ENCODE measurements at regions not wholly inside any gene's neighbourhood (a gene's known extent, or its start where the extent isn't known, plus 50 kb on each side); places are given as distances from the start of the nearest gene placed in this dataset.
"Not testable (repeated sequence)": the region's sequence is repeated elsewhere in the genome, so short reads cannot be mapped to it uniquely, and the experiment has no call there.

GRCh38 chr11:10952872-10953271 is 95.0 kb upstream of the ZBED5 start:
- DNase-seq (ENCODE audit: low read depth) = no peak

- not testable (repeated sequence) for DNase-seq (ENCODE audit: low read depth)
These were observed 90.1 kb upstream of the ZBED5 start for GRCh38 chr11:10947935-10948334.

GRCh38 chr11:10946072-10946471 is 88.2 kb upstream of the ZBED5 start:
- DNase-seq (ENCODE audit: low read depth) = no peak

- DNase-seq (ENCODE audit: low read depth) = no peak
These were observed 87.3 kb upstream of the ZBED5 start for GRCh38 chr11:10945196-10945595.

GRCh38 chr11:10943968-10944367 is 86.1 kb upstream of the ZBED5 start:
- DNase-seq (ENCODE audit: low read depth) = no peak

DNA sequence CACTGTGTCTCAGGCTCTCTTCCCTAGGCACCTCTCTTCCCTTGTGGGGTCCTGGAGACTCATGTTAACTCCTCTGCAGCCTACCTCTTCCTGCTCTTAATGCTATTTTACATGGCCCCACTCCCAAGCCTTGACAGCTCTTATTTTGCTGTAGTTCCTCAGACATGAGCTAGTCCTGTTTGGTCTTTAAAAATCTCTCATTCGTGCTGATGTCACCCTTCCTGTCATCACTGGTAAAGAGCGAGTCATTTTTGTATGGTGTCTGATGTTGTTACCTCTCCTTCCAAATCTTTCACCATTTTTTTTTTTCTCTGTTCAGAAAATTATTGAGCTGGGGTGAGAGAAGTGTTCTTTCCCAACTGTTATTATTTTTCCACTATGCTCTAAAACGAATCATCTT is 84.8 kb upstream of the ZBED5 start:
- no peak for DNase-seq (ENCODE audit: low read depth)

DNA sequence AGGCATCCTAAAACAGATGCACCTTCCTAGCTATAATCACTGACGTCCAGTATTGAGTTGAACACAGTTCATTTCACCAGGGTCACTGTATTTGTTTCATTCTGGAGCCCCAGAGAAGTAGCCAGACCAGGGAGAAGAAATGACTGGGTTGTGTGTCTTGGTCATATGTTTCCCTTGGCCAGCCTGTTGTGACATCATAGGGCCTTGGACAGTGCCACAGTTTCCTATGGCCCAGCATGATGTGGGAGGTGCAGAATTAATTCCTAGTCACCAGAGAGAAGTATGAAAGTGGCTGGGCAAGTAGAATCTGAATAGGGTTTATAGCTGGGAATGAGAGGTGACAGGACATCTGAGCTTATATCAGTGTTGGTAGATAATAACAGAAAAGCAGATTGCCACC is 84.0 kb upstream of the ZBED5 start:
- no peak for DNase-seq (ENCODE audit: low read depth)

- no peak for DNase-seq (ENCODE audit: low read depth)
These were observed 83.6 kb upstream of the ZBED5 start for GRCh38 chr11:10941414-10941813.

DNA sequence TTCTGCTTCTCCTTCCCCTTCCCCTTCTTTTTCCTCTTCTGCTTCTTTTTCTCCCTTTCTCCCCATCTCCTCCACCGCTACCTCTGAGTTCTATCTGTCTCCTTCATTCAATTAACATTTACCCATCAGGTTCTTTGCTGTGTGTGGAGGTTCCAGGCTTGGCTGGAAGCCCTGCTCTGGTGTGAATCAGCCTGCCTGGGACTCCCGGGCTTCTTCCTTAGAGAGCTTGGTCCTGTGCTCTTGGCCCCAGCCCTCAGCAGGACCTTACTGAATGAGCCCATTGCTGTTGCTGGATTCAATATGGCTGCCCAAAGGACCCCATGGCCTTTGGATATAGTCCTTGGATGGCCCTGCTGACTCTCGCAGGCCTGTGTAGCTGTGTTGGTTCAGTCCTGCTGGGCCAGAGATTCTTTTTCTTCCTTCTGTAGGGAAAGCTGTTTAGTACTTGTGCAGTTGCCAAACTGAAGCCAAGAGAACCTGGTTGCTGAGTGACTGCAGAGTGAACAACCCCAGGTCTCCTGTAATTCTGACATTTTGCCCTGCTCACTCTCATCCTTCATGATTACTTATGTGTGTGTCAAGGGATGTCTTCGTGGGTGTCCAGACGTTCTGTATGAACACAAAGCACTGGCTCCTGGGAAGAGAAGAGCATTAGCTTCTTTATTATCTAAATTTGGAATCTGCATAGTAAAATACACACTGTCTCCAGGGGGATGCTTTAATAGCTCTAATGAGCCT is 81.0 kb upstream of the ZBED5 start:
- no peak for DNase-seq (ENCODE audit: low read depth)

DNA sequence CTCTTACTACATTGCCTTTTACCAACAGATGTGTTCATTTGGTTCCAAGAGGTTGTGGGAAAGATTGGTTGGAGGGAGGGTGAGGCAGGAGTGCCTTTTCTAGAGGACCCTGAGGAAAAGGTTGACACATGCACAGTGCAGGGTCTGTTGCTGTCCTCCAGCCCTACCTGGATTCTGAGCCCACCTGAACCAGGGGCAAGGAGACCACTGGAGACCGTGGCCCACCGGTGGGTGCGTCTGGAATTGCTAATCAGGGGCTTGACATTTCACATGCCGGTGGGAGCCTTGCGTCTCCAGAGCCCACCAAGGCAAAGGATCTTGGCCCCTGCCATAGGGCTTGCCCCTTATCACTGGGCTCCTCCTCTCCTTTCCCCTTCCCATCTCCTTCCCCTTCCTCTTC is 80.4 kb upstream of the ZBED5 start:
- no peak for DNase-seq (ENCODE audit: low read depth)

DNA sequence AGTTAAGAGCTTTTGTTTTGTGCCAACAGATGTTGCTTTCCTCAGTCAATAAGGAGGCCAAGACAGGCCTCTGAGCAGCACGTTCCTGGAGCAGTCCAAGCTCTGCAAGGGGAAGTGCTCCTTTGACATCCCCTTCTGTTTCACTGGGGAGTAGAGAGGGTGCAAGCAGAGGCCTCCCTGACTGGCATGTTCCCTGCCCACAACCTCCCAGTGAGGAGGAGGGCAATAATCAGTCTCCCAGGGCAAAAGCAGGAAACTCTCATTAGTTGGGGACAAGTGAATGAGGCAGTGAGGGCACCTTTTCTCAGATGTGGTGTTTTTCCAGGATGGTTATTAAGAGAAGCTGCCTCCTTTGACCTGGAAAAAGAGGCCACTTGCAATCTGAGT is 79.5 kb upstream of the ZBED5 start:
- no peak for DNase-seq (ENCODE audit: low read depth)

DNA sequence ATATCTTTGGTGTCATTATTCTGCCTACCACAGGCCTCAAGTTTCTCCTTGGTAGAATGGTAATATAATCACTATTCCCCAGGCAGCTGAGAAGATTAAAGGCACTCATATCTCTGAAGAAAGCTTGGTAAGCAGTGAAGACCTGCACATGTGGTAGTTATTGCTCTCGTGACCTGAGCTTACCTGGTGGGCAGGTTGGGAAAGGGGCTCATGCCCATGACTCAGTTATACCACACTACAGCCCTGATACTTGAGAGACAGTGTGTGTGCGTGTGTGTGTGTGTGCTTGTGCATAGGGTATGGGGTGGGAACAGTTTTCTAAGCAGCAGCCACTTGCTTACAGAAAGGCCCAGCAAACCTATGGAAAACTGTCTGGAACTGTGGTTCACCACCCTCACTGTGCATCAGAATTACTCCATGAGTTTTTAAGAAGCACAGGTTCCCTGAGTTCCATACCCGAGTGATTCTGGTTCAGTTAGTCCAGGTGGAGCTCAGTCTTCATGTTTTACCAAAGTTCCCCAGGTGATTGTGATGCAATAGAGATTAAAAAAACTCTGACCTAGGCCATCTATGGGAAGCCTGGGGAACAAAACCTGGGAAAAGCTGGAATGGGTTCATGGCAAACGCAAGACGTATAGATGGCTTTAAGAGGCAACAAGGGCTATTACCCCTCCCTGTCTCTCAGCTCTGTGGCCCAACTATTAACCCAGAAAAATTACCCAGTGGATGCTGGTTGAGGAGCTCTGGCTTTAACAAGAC is 79.0 kb upstream of the ZBED5 start:
- no peak for DNase-seq (ENCODE audit: low read depth)

- DNase-seq (ENCODE audit: low read depth) = no peak
These were observed 77.2 kb upstream of the ZBED5 start for GRCh38 chr11:10935015-10935559.

- DNase-seq (ENCODE audit: low read depth) = no peak
These were observed 76.5 kb upstream of the ZBED5 start for GRCh38 chr11:10934293-10934860.

DNA sequence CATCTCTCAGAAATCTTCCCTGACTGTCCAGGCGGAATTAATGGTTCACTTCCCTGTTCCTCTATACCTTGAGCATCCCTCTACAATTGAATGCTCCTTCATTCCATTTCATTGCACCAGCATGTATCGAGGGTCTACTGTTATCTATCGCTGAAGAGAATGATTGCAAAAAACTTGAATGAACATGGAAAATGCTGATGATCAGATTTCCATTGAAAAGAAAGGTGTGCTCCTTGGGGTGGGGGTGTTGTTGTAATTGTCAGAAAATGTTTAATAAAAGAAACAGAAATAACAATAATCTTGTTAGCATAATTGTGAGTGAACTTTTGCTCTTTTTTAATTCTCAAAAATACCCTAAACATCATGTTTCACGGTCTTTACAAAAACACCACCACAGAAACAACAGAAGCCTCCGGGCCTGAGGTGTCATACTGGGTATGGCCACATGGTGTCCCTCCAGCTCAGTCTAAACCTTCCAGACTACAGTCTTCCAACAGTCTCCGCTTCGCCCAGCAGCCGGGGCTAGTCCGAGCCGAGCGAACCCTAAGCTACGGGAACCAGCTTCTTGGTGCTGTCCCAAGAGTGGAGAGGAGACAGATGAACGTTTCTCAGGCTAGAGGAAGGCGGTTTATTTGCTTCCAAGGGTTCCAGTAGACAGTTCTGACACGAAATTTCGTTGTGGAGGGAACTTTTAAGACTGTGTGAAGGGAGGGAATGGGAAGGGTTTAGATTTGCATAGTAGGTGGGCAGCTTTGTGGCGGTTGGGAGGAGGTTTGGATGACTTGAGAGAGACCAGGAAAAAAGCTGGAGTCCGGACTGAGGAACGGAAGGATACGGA is 75.8 kb upstream of the ZBED5 start:
- peak; percentile 76 for DNase-seq (ENCODE audit: low read depth)

GRCh38 chr11:10932976-10933375 is 75.1 kb upstream of the ZBED5 start:
- DNase-seq (ENCODE audit: low read depth) = no peak

DNA sequence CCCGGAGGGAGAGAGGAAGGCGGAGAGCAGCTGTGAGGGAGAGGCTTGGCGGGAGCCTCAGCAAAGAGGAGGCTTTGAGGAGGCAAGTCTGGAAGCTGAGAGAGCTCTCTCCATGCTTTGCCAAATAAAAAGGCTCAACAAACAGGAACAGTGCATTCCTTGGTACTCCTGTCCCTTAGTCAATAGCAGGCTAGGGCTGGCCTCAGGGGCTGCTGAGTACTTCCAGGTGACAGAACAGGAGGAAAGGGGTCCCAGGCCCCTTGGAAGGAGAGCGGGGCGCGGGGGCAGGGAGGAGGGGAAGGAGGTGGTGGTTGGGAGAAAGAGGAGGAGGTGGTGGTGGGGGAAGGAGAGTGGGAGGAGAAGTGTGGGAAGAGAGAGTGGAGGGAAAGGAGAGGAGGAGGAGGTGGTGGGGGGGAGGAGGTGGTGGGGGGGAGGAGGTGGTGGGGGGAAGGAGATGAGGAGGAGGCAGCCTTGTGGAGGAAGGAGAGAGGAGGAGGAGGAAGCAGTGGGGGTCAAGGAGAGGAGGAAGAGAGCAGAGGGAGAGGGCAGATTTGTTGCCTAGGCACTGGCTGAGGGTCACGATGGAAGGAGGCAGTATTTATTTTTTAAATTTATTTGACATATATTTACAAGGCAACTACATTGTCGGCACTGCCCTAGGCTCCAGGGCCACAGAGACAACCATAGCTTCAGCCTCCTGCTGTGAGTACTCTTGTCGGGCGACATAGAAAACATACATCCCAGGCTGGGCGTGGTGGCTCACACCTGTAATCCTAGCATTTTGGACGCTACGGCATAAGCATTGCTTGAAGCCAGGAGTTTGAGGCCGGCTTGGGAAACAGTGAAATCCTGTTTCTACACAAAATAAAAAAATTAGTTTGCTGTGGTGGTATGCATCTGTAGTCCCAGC is 74.2 kb upstream of the ZBED5 start:
- DNase-seq (ENCODE audit: low read depth) = no peak

GRCh38 chr11:10930972-10931760 is 73.3 kb upstream of the ZBED5 start:
- DNase-seq (ENCODE audit: low read depth) = peak; percentile 29

DNA sequence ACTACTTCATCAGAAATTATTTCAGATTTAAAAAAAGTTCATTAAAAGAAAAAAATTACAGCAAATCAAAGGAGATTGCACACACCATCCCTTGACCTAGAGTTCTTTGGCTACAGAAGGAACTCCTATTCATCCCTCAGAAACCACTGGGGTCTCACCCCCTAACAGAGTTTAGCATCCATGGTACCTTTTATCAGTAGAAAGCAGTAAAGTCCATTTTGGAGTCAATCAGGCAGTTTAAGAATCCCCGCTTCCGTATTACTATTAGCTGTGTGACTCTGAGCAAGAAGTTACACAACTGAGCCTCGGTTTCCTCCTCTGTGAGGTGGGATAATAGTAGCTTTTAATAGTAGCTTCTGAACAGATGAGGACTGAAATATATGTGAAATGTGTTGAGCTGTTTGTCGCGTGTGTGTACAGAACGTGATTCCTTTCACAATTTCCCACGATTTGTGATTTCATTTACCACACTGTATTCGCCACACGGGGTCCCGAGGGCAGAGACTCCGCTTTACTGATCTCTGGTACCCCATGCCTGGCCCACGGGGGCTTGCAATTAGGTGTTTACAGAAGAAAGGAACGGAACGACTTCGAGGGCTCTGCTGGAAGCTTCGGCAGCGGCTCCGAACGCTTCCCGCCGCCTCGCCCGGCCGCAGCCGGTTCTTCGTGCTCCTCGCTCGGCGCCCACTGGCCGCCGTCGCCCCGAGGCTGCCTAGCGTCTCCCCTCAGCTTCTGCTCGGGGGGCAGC is 72.5 kb upstream of the ZBED5 start:
- peak; percentile 4 for DNase-seq (ENCODE audit: low read depth)

GRCh38 chr11:10927538-10927937 is 69.7 kb upstream of the ZBED5 start:
- DNase-seq (ENCODE audit: low read depth) = no peak
